Femur (tissue), 1 donor: ENCODE measurements at regions not wholly inside any gene's neighbourhood (a gene's known extent, or its start where the extent isn't known, plus 50 kb on each side); places are given as distances from the start of the nearest gene placed in this dataset.

Experiments
- DNase-seq: peaks from one replicate; pipeline ENCODE4 v3.0.0-alpha.2; 2017

DNA sequence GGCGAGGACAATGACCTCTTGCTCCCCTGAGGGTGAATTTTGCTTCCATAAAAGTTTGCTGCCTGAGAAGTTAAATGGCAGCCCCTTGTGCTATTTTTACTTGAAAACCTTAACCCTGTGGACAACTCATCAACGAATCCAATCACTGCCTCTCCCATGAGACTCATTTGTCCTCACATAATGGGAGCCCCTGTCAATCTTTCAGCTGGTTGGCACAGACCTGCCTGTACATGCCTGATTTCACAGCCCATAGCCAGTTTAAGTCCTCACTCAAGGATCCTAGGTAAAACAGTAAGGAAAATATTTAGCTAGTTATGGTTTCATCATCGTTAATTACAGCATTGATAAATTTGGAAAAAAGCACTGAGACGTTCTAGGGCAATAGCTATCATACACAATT, 207.4 kb downstream of the NHLRC3 start:
- DNase-seq = no peak

- DNase-seq = no peak
Observed at GRCh38 chr13:39249982-39250381, 211.7 kb downstream of the NHLRC3 start.

- no peak for DNase-seq
Observed at GRCh38 chr13:39250440-39250839, 212.2 kb downstream of the NHLRC3 start.

DNA sequence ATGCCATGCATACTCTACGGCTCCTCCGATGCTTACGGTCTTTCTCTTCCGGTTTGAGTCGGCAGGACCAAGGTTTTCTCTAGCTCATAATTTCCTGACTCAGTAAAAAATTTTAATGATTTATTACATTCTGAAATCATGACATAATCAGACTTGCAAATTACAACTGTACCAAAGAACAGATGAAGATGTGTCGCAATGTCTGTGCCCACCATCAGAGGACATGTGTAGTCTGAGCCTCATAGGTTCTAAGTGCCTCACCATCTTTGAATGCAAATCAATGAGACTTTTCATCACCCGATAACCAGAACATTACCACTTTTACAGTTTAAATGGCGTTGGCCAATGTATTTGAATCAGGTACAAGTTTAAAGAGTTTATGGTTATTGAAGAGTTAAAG, 213.1 kb downstream of the NHLRC3 start:
- no peak for DNase-seq

GRCh38 chr13:39253774-39254173, 215.5 kb downstream of the NHLRC3 start:
- DNase-seq = peak; percentile 50

DNA sequence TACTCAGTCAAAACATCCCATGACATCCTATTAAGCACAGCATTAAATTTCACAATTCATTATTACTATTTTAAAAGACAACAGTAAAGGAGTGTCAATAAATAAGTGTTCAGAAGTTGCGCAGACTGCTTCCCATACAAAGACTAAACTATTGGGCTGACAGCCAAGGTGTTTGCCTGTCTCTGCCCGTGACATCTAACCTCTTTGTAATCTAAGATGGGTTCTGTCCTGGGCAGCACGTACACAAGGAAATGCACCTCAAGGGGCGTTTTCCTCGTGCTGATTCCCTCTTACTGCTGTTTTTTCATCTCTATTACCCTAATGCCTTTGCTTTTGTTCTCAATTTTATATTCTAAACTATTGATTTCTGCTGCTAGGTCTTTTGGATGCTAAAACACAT, 216.3 kb downstream of the NHLRC3 start:
- DNase-seq = no peak

- no peak for DNase-seq
Observed at GRCh38 chr13:39257642-39258041, 219.4 kb downstream of the NHLRC3 start.

DNA sequence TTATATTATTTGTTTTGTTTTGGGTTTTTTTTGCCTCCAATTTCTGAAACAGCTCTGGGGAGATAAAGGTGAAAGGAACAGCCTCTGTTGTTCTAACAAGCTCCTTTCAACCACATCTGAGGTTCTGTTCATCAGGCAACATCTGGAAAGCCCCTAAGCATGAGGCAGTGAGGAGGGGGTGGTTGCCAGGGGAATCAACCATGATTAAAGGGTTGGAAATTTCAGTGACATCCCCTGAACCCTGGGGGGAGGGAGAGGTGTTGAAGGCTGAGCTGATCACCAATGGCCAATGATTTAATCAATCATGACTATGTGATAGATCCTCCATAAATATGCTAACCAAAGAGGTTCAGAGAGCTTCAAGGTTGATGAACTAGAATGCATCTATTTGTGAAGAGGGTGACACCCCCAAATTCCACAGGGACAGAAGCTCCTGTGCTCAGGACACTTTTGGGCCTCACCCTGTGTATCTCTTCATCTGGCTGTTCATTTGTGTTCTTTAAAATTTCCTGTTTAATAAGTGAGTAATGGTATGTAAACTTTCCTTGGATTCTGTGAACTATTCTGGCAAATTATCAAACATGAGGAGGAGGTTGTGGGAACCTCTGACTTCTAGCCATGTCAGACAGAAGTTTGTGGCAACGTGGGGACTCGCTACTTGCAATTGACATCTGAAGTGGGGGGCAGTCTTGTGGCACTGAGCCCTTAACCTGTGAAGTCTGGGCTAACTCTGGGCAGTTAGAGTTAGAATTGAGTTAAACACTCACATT, 221.3 kb downstream of the NHLRC3 start:
- no peak for DNase-seq

DNA sequence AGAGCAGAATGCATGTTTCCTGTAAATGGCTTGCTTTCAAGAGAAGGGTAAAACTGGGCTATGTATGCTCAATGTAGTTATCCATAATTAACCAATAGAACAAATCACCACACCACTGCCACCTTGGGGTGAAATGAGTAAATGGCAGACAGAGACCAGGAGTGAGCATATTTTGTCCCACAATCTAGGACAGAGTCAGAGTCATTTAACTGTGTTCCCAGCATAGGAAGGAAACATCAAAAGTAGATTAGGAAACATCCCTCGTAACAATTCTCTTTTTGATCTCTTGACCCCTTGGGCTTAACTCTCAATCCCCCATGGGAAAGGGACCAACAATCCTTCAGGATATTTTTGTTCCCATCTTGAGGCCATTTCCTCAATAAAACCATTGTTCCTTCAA, 224.8 kb downstream of the NHLRC3 start:
- DNase-seq = peak; percentile 30

GRCh38 chr13:39263531-39263930, 225.3 kb downstream of the NHLRC3 start:
- DNase-seq = no peak

GRCh38 chr13:39266426-39266825, 228.2 kb downstream of the NHLRC3 start:
- DNase-seq = no peak

- DNase-seq = no peak
Observed at GRCh38 chr13:39268398-39268797, 230.1 kb downstream of the NHLRC3 start.

GRCh38 chr13:39269004-39269403, 230.7 kb downstream of the NHLRC3 start:
- DNase-seq = no peak

DNA sequence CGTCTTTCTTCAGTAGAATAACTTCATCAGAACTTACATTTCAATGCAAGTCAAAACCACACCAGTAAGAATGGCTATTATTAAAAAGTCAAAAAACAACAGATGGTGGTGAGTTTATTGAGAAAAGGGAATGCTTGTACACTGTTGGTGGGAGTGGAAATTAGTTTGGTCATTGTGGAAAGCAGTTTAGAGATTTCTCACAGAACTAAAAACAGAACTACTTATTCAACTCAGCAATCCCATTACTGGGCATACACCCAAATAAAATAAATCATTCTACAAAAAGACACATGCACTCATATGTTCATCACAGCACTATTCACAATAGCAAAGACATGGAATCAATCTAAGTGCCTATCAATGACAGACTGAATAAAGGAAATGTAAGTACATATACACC, 231.2 kb downstream of the NHLRC3 start:
- DNase-seq = no peak

DNA sequence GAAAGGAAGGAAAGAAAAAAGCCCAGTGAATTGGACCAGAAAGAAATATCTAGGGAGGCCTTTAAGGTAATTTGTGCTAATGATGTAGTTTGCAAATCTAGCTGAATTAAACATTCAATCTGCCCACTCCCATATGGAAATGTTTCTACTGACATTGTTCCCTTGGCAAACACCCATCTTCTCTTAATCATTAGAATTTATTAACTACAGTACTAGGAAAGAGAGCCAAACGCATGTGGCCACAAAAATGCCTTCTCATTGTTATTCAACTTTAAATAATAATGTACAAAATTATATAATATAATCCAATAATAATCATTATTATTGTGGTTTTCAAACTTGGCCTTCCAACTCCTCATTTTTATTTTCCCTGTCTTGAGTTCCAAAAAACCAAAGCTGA, 234.7 kb downstream of the NHLRC3 start:
- no peak for DNase-seq

DNA sequence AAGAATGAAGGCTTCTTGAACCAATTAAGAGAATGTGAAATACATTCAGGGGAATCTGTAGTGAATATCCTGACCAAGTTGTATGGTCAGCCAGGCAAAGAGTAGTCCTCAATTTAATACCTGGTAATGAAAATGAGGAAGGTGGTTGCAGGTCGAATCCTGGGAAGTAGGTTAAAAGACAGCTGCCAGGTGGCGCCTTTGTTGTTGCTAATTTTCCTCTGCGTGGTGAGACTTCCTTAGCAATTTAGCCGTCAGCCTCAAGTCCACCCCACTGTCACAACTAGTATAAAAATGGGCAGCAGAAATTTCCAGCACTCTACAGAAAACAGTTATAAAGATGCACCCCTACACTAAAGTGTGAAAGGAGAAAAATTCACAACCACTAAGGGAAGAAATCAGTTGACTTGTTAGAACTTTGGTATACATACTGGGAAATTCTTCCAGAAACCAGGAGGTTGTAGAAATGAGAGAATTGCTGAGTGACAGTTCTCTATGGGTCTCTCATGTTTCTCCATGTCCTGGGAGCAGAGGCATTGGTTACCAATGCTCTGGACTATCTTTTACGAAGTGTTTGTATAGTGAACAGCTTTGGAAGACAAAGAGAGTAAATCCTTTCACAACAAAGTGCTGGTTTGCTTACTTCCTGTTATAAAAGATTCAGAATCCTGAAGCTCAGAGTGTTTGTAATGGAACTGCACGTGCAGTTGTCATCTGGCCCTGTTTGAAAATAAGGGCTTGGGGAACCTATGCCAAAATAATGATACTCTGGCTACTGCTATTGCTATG, 235.9 kb downstream of the NHLRC3 start:
- DNase-seq = no peak

GRCh38 chr13:39274739-39275325, 236.6 kb downstream of the NHLRC3 start:
- DNase-seq = no peak

- no peak for DNase-seq
Observed at GRCh38 chr13:39279077-39279476, 240.8 kb downstream of the NHLRC3 start.

DNA sequence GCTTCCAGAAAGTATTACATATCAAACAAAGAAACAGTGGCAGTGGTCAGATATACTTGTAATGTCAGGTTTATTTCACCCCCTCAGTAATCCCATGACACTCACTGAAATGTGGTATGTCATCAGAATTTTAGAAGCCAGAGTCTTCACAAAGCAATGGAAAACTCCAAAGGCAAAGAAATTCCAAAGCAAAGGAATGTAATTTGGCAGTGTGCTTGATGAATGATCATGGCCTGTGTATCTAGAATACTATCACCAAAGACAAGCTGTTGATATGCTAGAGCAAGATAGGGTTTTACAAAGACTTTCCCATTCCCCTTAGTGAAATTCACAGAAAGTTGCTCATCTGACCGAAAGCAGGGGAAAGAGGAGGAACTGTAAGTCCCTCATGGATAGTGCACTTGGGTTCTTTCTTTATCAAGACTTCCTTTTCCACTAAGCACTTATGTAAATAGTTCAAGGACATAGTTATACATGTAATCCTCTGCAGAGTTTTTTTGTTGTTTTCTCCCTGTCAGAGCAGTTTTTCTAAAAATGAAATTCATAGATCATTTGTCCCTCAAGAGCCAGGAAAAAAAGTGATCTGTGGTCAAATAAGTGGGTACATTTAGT, 243.4 kb downstream of the NHLRC3 start:
- no peak for DNase-seq

DNA sequence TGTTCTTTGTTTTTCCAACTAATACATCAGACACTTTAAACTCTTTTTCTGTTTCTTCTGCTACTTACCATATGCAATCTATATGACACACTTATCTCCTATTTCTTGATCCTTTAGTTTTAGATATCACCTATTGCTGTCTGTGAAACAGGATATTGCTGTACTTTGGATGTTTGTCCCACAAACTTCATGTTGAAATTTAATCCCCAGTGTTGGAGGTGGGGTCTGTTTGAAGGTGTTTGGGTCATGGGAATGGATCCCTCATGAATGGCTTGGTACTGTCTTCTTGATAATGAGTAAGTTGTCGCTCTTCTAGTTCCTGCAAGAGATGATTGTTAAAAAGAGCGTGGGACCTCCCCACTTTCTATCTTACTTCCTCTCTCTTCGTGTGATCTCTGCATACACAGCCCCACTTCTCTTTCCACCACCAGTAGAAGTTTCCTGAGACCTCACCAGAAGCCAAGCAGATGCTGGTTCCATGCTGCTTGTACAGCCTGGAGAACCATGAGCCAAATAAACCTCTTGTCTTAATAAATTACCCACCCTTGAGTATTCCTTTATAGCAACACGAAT, 244.2 kb downstream of the NHLRC3 start:
- no peak for DNase-seq

DNA sequence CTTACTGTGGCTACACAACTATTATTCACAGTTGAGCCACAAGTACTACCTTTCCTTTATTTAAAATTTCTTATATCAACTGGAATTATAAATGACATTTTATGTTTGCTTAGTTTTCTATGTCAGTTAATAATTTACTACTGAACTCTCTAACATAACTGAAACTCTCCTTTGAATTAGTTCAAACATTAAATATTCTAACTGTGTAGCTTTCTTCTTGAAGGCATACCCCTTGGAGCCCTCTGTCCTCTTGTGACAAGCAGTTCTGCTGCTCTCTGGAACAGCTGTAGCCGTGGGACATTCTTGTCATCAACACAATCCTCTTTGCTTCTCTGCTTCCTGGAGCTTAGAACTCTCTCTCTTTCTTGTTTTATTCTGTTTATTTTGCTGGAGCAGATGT, 244.8 kb downstream of the NHLRC3 start:
- DNase-seq = no peak

DNA sequence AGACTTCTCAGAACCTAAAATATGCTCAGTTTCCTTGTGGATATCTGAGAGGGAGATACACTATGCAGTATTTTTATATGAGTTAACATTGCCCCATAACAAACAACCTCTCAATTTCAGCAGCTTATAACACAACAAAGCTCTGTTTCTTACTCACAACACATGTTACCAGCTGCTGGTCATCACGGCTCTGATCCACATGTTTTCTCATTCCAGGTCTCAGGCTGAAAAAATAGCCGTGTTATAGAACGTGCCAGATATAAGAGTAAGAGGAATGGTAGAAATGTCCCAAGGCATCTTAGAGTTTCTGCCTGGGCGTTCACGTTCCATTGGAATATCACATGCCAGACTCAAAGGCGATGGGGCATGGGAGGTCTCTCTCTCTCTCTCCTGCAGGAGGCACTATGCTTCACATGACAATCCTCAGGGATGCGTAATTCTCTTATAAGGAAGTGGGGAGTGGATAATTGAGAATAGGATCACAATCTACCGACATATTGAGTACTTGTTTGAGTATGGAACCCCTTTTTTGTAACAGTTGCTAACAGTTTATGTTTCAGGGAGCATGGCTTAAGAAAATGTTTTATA, 246.6 kb downstream of the NHLRC3 start:
- no peak for DNase-seq
